Stomach (tissue), 4 donors: ENCODE measurements at regions not wholly inside any gene's neighbourhood (a gene's known extent, or its start where the extent isn't known, plus 50 kb on each side); places are given as distances from the start of the nearest gene placed in this dataset.

Experiments used
- POLR2A ChIP-seq, 4 donors: fragments of 450-650 bp; IDR thresholded peaks; one replicate each; pipeline ENCODE4 v1.6.1; 2016; ENCODE audit warnings: antibody characterized with exemption in 4 of 4, control low read depth in 2 of 4, mild to moderate bottlenecking in 1 of 4, moderate library complexity in 1 of 4
- TF ChIP-seq, protein P1 (sequence below), 7 experiments: fragments of 450-650 bp in 4 of 7; fragments of 200-600 bp in 3 of 7; sonication (generic) in 3 of 7; IDR thresholded peaks; one replicate each; pipeline ENCODE4 v1.5.1; 2016 to 2019; ENCODE audit warnings: antibody characterized with exemption in 7 of 7, control low read depth in 2 of 7, mild to moderate bottlenecking in 1 of 7

DNA sequence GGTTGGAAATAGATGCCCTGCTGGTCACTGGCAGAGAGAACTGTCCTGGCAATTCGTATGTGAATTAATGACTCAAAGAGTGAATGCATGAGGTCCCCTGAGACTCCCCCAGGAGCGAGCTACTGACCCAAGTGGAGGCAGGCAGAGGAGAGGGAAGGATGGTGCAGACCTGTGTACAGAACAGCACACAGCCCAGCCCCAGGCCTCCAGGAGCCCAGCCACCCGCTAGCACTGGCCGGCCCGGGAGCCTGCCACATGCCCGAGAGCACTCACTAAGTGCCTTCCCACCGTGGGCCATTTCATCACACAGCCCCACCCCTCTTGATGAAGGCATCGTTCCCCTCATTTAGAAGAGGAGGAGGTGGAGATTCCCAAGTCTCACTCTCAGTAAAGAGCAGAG, 62.0 kb upstream of the IGSF21 start:
- no peak for TF ChIP-seq POLR2A (IDR thresholded peaks at IDR 0.05)
- TF ChIP-seq, protein P1, sequence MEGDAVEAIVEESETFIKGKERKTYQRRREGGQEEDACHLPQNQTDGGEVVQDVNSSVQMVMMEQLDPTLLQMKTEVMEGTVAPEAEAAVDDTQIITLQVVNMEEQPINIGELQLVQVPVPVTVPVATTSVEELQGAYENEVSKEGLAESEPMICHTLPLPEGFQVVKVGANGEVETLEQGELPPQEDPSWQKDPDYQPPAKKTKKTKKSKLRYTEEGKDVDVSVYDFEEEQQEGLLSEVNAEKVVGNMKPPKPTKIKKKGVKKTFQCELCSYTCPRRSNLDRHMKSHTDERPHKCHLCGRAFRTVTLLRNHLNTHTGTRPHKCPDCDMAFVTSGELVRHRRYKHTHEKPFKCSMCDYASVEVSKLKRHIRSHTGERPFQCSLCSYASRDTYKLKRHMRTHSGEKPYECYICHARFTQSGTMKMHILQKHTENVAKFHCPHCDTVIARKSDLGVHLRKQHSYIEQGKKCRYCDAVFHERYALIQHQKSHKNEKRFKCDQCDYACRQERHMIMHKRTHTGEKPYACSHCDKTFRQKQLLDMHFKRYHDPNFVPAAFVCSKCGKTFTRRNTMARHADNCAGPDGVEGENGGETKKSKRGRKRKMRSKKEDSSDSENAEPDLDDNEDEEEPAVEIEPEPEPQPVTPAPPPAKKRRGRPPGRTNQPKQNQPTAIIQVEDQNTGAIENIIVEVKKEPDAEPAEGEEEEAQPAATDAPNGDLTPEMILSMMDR (IDR thresholded peaks at IDR 0.05) = no peak
